DOHH2 (cell line): ENCODE measurements at regions not wholly inside any gene's neighbourhood (a gene's known extent, or its start where the extent isn't known, plus 50 kb on each side); places are given as distances from the start of the nearest gene placed in this dataset.
"Not testable (repeated sequence)": the region's sequence is repeated elsewhere in the genome, so short reads cannot be mapped to it uniquely, and the experiment has no call there.

Source experiments
- H3F3A ChIP-seq: fragments of 200-600 bp; sonication (generic), shearing (Covaris generic); 2 replicates; pipeline ENCODE4 v1.6.0; 2016; ENCODE audit warnings: antibody characterized with exemption, mild to moderate bottlenecking; ENCODE audit not compliant: control insufficient read depth, insufficient read depth
- H3K27ac ChIP-seq: fragments of 200-600 bp; sonication (generic); 2 replicates; pipeline ENCODE4 v1.5.1; 2014; ENCODE audit warnings: low read depth, mild to moderate bottlenecking, low read length, moderate library complexity
- H3K27me3 ChIP-seq: fragments of 200-600 bp; sonication (generic); 2 replicates; pipeline ENCODE4 v1.6.1; 2014; ENCODE audit warnings: mild to moderate bottlenecking, low read length, mixed read lengths; ENCODE audit not compliant: control insufficient read depth
- H3K36me3 ChIP-seq: fragments of 200-600 bp; sonication (generic); 2 replicates; pipeline ENCODE4 v1.6.1; 2014; ENCODE audit warnings: mild to moderate bottlenecking, low read length, moderate library complexity, mixed read lengths; ENCODE audit not compliant: control insufficient read depth
- H3K4me1 ChIP-seq: fragments of 200-600 bp; sonication (generic); 2 replicates; pipeline ENCODE4 v1.6.1; 2014; ENCODE audit warnings: mild to moderate bottlenecking, low read length, mixed read lengths; ENCODE audit not compliant: control insufficient read depth
- H3K4me2 ChIP-seq: fragments of 200-600 bp; sonication (generic); 2 replicates; pipeline ENCODE4 v1.6.0; 2014; ENCODE audit warnings: mild to moderate bottlenecking, low read length, moderate library complexity
- H3K4me3 ChIP-seq: fragments of 200-600 bp; sonication (generic); 2 replicates; pipeline ENCODE4 v1.5.1; 2014; ENCODE audit warnings: mild to moderate bottlenecking, low read length, mixed read lengths
- H3K79me2 ChIP-seq: fragments of 200-600 bp; sonication (generic); 2 replicates; pipeline ENCODE4 v1.6.1; 2014; ENCODE audit warnings: mild to moderate bottlenecking, low read length, mixed read lengths; ENCODE audit not compliant: control insufficient read depth
- H3K9me2 ChIP-seq: fragments of 200-600 bp; sonication (generic); replicated peaks from 2 replicates; pipeline ENCODE4 v1.6.1; 2014; ENCODE audit warnings: mild to moderate bottlenecking, low read length, mixed read lengths; ENCODE audit not compliant: control insufficient read depth
- H3K9me3 ChIP-seq: fragments of 200-600 bp; sonication (generic); 2 replicates; pipeline ENCODE4 v1.6.1; 2014; ENCODE audit warnings: antibody characterized with exemption, low read length, mixed read lengths; ENCODE audit not compliant: control insufficient read depth, insufficient read depth
- H4K20me1 ChIP-seq: fragments of 200-600 bp; sonication (generic); 2 replicates; pipeline ENCODE4 v1.6.0; 2014; ENCODE audit warnings: low read depth, mild to moderate bottlenecking, antibody characterized with exemption, low read length, moderate library complexity; ENCODE audit not compliant: control insufficient read depth, insufficient read depth
- CTCF ChIP-seq: fragments of 200-600 bp; sonication (generic); IDR thresholded peaks from one replicate; pipeline ENCODE4 v1.5.1; 2014; ENCODE audit warnings: antibody characterized with exemption, mild to moderate bottlenecking, low read depth, low read length; ENCODE audit not compliant: poor library complexity, severe bottlenecking
- EZH2phosphoT487 ChIP-seq: fragments of 200-600 bp; sonication (generic); IDR thresholded peaks from 2 replicates; pipeline ENCODE4 v1.6.1; 2017; ENCODE audit warnings: borderline replicate concordance, mild to moderate bottlenecking, antibody characterized with exemption, low read length, moderate library complexity, mixed read lengths

- TF ChIP-seq CTCF: no peak
- TF ChIP-seq EZH2phosphoT487: no peak
- no peak overlapping the region for H3K27ac ChIP-seq
- H3F3A ChIP-seq: no peaks in the 10 kb centered on the region
- H4K20me1 ChIP-seq: no peaks in the 10 kb centered on the region
- H3K4me3 ChIP-seq: no peak overlapping the region
- peaks cover 3% of the 10 kb centered on the region; the same call in 1 of the 2 replicates for H3K27me3 ChIP-seq
- no peaks in the 10 kb centered on the region for H3K9me2 ChIP-seq
- H3K4me1 ChIP-seq: no peaks in the 10 kb centered on the region
- no peaks in the 10 kb centered on the region for H3K36me3 ChIP-seq
- H3K4me2 ChIP-seq: no peak overlapping the region
- no peaks in the 10 kb centered on the region for H3K9me3 ChIP-seq
- no peaks in the 10 kb centered on the region for H3K79me2 ChIP-seq
Measured at GRCh38 chr5:154538492-154538891, 60.5 kb upstream of the HAND1 start.

- not testable (repeated sequence) for H3K79me2 ChIP-seq, H4K20me1 ChIP-seq, H3K9me3 ChIP-seq, H3K27ac ChIP-seq, H3K27me3 ChIP-seq, H3K4me1 ChIP-seq, H3K4me2 ChIP-seq, H3K4me3 ChIP-seq, H3F3A ChIP-seq, H3K9me2 ChIP-seq, H3K36me3 ChIP-seq
Measured at GRCh38 chr5:154536439-154536838, 58.4 kb upstream of the HAND1 start.

- Histone ChIP-seq H3K27me3 (peaks cover 3% of the 10 kb centered on the region; the same call in 1 of the 2 replicates), H3K79me2 (no peaks in the 10 kb centered on the region), H3K4me2 (no peak overlapping the region), H3K9me3 (no peaks in the 10 kb centered on the region), H3K36me3 (no peaks in the 10 kb centered on the region), H3K9me2 (no peaks in the 10 kb centered on the region), H3K27ac (no peak overlapping the region), H3K4me3 (no peak overlapping the region), H3K4me1 (no peaks in the 10 kb centered on the region), H4K20me1 (no peaks in the 10 kb centered on the region), H3F3A (no peaks in the 10 kb centered on the region)
- TF ChIP-seq EZH2phosphoT487 (no peak), CTCF (no peak)
Measured at GRCh38 chr5:154535535-154535934, 57.5 kb upstream of the HAND1 start.

GRCh38 chr5:154534457-154535050, 56.5 kb upstream of the HAND1 start:
- H3K4me1 ChIP-seq: no peaks in the 10 kb centered on the region
- H3K27me3 ChIP-seq: peaks cover 3% of the 10 kb centered on the region; the same call in 1 of the 2 replicates
- H3K79me2 ChIP-seq: no peaks in the 10 kb centered on the region
- no peaks in the 10 kb centered on the region for H4K20me1 ChIP-seq
- no peaks in the 10 kb centered on the region for H3K9me3 ChIP-seq
- TF ChIP-seq CTCF (no peak), EZH2phosphoT487 (no peak)
- H3K4me3 ChIP-seq: no peak overlapping the region
- no peaks in the 10 kb centered on the region for H3F3A ChIP-seq
- H3K9me2 ChIP-seq: no peaks in the 10 kb centered on the region
- no peak overlapping the region for H3K4me2 ChIP-seq
- no peaks in the 10 kb centered on the region for H3K36me3 ChIP-seq
- no peak overlapping the region for H3K27ac ChIP-seq
